Naive thymus-derived CD8-positive, alpha-beta T cell (primary cell): ENCODE measurements at regions not wholly inside any gene's neighbourhood (a gene's known extent, or its start where the extent isn't known, plus 50 kb on each side); places are given as distances from the start of the nearest gene placed in this dataset.

Experiments
- ATAC-seq, 2 donors: fragments of 150-1000 bp; cut with Tn5 transposase in 1 of 2; sonication (Bioruptor Pico), chemical (Tn5 transposase) in 1 of 2; 1 replicate in 1 of 2; 2 replicates in 1 of 2; pipeline ENCODE4 v1.10.0; 2021; ENCODE audit warnings: mild to moderate bottlenecking in 2 of 2, moderate library complexity in 2 of 2
- POLR2A ChIA-PET: fragments of 350-600 bp; sonication (Branson Sonifier 250); formaldehyde crosslinking; loops from one replicate; lab custom pipeline; 2021; ENCODE audit warnings: antibody characterized with exemption; lab: Charles Lee
- DNase-seq, 10 donors: peaks; one replicate each; pipeline versions ENCODE4 v3.0.0 to v3.0.0-alpha.2; 2020 to 2022
- H3K27ac Mint-ChIP-seq, 10 donors: one replicate each; pipeline ENCODE4 v1.8.0; 2020 to 2022; ENCODE audit warnings: mild to moderate bottlenecking in 10 of 10, mixed read lengths in 10 of 10, moderate library complexity in 4 of 10, inconsistent platforms in 1 of 10
- H3K27me3 Mint-ChIP-seq, 5 donors: one replicate each; pipeline ENCODE4 v1.8.0; 2021 to 2022; ENCODE audit warnings: mixed read lengths in 5 of 5
- H3K36me3 Mint-ChIP-seq, 3 donors: one replicate each; pipeline ENCODE4 v1.8.0; 2020 to 2022; ENCODE audit warnings: mixed read lengths in 3 of 3, mild to moderate bottlenecking in 2 of 3, inconsistent platforms in 1 of 3
- H3K4me1 Mint-ChIP-seq, 4 donors: one replicate each; pipeline ENCODE4 v1.8.0; 2021 to 2022; ENCODE audit warnings: mixed read lengths in 4 of 4
- H3K4me3 Mint-ChIP-seq, 10 donors: one replicate each; pipeline ENCODE4 v1.8.0; 2020 to 2022; ENCODE audit warnings: mild to moderate bottlenecking in 10 of 10, mixed read lengths in 10 of 10, moderate library complexity in 6 of 10, inconsistent platforms in 1 of 10
- H3K9me3 Mint-ChIP-seq, 9 donors: one replicate each; pipeline ENCODE4 v1.8.0; 2020 to 2022; ENCODE audit warnings: mixed read lengths in 9 of 9, mild to moderate bottlenecking in 3 of 9, inconsistent platforms in 1 of 9, moderate library complexity in 1 of 9

DNA sequence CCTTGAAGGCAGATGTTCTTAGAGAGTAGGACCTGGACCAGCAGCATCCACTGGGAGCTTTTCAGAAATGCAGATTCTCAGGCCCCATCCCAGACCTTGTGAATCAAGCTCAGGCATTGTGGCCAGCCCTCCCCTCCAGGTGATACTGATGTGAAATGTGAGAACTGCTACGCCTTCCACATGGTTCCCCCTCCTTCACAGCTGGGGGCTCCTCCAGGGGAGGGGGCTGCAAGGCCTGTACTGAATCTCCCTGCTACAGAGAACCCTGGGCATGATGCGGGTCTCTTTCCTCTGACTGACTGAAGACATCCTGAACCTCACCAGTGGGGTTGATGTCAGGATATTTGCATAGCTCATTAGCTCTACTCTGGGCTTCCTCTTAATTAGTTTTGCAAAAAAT is 141.8 kb upstream of the CSF3R start:
- H3K9me3 Mint-ChIP-seq, result no peaks in the 10 kb centered on the region
- peaks cover 2 to 11% (median 7%) of the 10 kb centered on the region in 4 donors for H3K4me1 Mint-ChIP-seq
- no peak for DNase-seq
- H3K27me3 Mint-ChIP-seq, result peaks cover 7 to 30% (median 21%) of the 10 kb centered on the region in 5 donors
- no peak overlapping the region for H3K4me3 Mint-ChIP-seq
- H3K27ac Mint-ChIP-seq, result no peak overlapping the region
- POLR2A ChIA-PET, result no interaction called here
- H3K36me3 Mint-ChIP-seq, result no peaks in the 10 kb centered on the region
- no peak for ATAC-seq

DNA sequence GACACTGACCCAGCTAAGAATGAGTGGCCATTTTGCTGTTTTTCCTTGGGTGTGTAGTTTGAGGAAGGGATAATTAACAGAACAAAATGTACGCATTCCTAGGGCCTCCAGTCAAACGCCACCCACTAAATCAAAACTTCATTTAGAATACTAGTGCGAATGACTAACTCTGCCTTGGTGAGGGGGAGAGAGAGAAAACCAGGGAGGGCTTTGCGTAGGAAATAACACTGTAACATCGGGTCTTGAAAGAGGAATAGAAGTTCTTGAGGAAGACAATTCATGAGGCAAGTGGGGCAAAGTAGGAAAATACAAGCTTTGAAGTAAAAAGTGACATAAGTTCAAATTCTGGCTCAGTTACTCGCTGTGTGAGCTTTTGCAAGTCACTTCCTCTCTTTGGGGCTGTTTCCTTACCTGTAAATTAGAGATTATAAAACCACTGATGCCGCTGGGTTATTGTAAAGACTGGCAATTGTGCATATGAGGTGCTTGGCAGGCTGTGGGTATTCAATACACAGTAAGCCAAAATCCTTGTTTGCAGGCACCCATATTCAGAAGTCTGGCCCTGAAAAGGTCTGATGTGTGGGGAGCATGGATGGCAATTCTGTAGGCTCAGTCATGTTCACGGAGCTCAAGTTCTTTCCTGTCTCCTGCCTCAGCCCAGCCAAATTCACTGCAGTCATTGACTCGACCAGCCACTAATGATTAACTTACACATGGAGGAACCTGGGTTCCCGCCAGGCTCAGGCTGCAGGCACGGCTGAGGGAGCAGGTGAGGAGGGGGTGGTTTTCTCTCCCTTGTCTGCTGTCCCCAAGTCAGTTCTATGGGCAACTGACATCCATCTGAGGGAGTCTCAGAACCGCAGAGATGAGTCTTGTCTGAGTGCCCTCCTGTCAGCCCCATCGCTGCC is 140.3 kb upstream of the CSF3R start:
- POLR2A ChIA-PET, result no interaction called here
- H3K27ac Mint-ChIP-seq, result peak overlapping the region in 1 of 10 donors; percentile 14
- no peaks in the 10 kb centered on the region for H3K36me3 Mint-ChIP-seq
- ATAC-seq (no peak), DNase-seq (no peak)
- peaks cover 7 to 30% (median 18%) of the 10 kb centered on the region in 5 donors for H3K27me3 Mint-ChIP-seq
- peaks cover 2 to 11% (median 7%) of the 10 kb centered on the region in 4 donors for H3K4me1 Mint-ChIP-seq
- H3K9me3 Mint-ChIP-seq, result no peaks in the 10 kb centered on the region
- no peak overlapping the region for H3K4me3 Mint-ChIP-seq

DNA sequence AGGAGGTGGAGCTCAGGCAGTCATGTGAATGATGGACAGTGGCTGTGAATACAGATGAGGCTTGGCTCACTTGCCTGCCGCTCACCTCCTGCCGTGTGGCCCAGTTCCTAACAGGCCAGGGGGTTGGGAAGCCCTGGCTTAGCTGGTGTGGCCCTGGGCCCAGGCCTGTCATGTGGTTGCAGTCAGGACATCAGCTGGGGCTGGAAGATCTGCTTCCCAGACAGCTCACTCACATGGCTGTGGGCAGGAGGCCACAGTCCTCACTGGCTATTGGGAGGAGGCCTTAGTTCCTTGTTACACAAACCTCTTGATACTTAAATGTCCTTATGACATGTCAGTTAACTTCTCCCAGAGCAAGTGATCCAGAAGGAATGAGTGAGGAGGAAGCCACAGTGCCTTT is 138.8 kb upstream of the CSF3R start:
- no peak overlapping the region for H3K27ac Mint-ChIP-seq
- no peaks in the 10 kb centered on the region for H3K9me3 Mint-ChIP-seq
- POLR2A ChIA-PET, result no interaction called here
- ATAC-seq (no peak), DNase-seq (no peak)
- H3K4me3 Mint-ChIP-seq, result no peak overlapping the region
- H3K4me1 Mint-ChIP-seq, result peaks cover 2 to 11% (median 7%) of the 10 kb centered on the region in 4 donors
- H3K27me3 Mint-ChIP-seq, result peaks cover 7 to 25% (median 10%) of the 10 kb centered on the region in 5 donors
- no peaks in the 10 kb centered on the region for H3K36me3 Mint-ChIP-seq

DNA sequence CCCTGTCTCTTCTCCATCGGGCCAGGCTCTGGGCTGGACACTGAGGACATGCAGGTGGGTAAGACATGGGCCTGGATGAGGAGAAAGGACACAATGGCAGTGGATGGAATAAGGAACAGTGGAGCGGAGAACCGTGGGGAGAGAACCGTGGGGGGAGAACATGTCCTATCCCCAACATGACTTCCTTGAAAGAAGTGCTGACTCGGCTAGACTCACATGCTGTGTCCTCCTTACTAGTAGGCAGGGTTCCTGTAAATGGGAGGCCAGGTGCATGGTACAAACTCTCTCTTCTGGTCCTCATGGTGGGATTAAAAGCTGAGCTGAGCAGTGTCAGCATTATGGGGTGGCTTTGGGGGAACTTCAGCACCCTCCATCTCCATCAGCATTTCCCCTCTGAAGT is 137.4 kb upstream of the CSF3R start:
- no peaks in the 10 kb centered on the region for H3K36me3 Mint-ChIP-seq
- H3K4me3 Mint-ChIP-seq, result no peak overlapping the region
- peak overlapping the region in 1 of 10 donors; percentile 37 for H3K27ac Mint-ChIP-seq
- ATAC-seq (no peak), DNase-seq (no peak)
- H3K9me3 Mint-ChIP-seq, result no peaks in the 10 kb centered on the region
- POLR2A ChIA-PET, result no interaction called here
- peaks cover 2 to 11% (median 7%) of the 10 kb centered on the region in 4 donors for H3K4me1 Mint-ChIP-seq
- H3K27me3 Mint-ChIP-seq, result peaks cover 3 to 11% (median 6%) of the 10 kb centered on the region in 5 donors

DNA sequence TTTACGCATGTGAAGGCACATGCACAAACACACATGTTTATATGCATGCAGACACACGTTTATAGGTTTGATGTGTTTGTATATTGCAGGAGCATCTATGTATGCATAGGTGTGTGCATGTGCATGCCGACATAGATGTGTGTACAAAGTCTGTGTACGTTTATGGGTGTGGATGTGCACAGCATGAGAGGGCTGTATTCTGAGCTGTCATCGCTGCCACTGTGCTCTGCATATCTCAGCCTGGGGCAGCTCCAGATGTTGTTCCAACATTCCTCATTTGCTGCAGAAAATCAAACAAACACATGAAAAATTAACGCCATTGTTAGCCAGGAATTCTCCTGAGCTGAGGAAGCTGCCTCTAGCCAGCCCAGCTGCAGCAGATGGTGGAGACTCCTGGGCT is 132.3 kb upstream of the CSF3R start:
- no peak overlapping the region for H3K27ac Mint-ChIP-seq
- no peaks in the 10 kb centered on the region for H3K36me3 Mint-ChIP-seq
- H3K4me1 Mint-ChIP-seq, result no peaks in the 10 kb centered on the region
- ATAC-seq (no peak), DNase-seq (no peak)
- H3K27me3 Mint-ChIP-seq, result peaks cover 0 to 4% (median 0%) of the 10 kb centered on the region in 5 donors
- no peak overlapping the region for H3K4me3 Mint-ChIP-seq
- POLR2A ChIA-PET, result no interaction called here
- H3K9me3 Mint-ChIP-seq, result no peaks in the 10 kb centered on the region

DNA sequence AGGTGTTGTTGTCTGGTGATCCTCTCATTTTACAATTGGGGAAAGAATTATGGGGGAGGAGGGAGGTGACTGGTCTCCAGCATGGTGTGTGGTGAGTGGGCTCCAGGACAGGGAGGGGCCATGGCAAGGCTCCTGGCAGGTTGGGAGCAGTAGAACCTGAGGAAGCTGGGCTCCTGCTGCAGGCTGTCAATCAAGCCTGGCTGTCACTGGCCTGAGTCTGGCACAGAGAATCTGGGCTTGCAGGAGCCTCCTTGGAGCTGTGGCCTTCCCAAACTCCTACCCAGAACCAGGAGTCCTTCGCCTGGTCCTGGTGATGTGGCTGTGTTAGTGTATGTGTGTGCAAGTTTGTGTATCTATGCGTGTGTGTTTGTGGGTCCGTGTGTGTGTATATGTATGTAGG is 131.9 kb upstream of the CSF3R start:
- POLR2A ChIA-PET, result no interaction called here
- Mint-ChIP-seq H3K4me1 (no peaks in the 10 kb centered on the region), H3K27me3 (peaks cover 0 to 4% (median 0%) of the 10 kb centered on the region in 5 donors), H3K9me3 (no peaks in the 10 kb centered on the region), H3K4me3 (no peak overlapping the region), H3K27ac (no peak overlapping the region), H3K36me3 (no peaks in the 10 kb centered on the region)
- no peak for DNase-seq
- ATAC-seq, result no peak

DNA sequence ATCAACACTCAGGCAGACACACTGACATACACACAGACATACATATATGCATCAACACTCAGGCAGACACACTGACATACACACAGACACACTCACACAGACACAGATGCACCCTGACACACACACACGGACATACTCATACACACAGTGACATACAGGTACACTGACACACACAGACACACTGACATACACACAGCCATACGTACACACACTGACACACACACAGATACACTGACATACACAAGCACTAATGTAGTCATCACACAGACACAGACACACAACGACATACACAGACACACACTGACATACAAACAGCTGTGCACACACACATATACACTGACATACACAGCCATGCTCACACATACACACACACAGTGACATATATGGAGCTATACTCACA is 131.0 kb upstream of the CSF3R start:
- Mint-ChIP-seq H3K36me3 (no peaks in the 10 kb centered on the region), H3K4me3 (no peak overlapping the region), H3K27me3 (peaks cover 0 to 10% (median 4%) of the 10 kb centered on the region in 5 donors), H3K9me3 (no peaks in the 10 kb centered on the region), H3K27ac (no peak overlapping the region), H3K4me1 (no peaks in the 10 kb centered on the region)
- ATAC-seq (no peak), DNase-seq (no peak)
- POLR2A ChIA-PET, result no interaction called here

DNA sequence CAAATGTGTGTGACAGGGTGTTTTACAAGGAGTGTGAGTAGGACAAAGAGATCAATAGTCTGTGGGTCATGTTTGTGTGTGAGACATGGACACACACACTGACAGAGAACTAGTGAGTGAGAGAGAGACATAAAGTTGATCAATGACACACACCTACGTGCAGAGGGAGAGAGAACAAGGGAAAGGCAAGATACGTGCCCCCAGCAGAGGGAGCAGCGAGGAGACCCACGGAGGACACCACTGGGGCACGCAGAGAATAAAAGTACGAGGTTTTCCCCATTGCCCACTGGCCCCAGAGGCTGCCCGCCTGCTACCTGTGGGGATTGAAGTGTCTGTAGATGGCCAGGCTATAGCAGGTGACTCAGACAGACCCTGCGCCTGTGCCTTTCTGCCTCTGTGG is 130.2 kb upstream of the CSF3R start:
- POLR2A ChIA-PET, result no interaction called here

DNA sequence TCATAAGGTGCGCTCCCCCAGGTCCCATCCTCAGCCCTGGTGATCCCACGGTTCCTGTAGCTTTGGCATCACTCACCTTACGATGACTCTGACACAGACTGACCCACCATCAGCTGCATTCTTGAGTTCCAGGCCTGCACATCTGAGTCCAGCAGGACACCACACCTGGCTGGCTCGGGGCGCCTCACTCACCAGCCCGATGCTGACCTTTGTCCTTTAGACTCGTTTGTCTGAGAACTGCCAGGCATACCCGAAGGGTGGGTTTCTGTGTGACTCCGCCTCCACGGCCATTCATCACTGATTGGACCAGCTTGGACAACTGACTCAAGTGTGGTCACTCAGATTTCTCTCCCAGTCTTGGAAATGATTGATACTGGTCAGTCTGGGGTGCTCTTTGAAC is 129.4 kb upstream of the CSF3R start:
- H3K27ac Mint-ChIP-seq, result no peak overlapping the region
- no peak for ATAC-seq
- no peaks in the 10 kb centered on the region for H3K36me3 Mint-ChIP-seq
- no peaks in the 10 kb centered on the region for H3K9me3 Mint-ChIP-seq
- POLR2A ChIA-PET, result no interaction called here
- peaks cover 0 to 10% (median 4%) of the 10 kb centered on the region in 5 donors for H3K27me3 Mint-ChIP-seq
- no peak overlapping the region for H3K4me3 Mint-ChIP-seq
- H3K4me1 Mint-ChIP-seq, result peaks cover 0 to under 1% (median 0%) of the 10 kb centered on the region in 4 donors
- DNase-seq, result no peak

More for the DNA sequence above, 130.2 kb upstream of the CSF3R start:
- ATAC-seq, result no peak
- H3K4me3 Mint-ChIP-seq, result no peak overlapping the region
- H3K36me3 Mint-ChIP-seq, result no peaks in the 10 kb centered on the region
- H3K27ac Mint-ChIP-seq, result no peak overlapping the region
- H3K27me3 Mint-ChIP-seq, result peaks cover 0 to 10% (median 4%) of the 10 kb centered on the region in 5 donors
- H3K4me1 Mint-ChIP-seq, result no peaks in the 10 kb centered on the region
- DNase-seq, result no peak
- H3K9me3 Mint-ChIP-seq, result no peaks in the 10 kb centered on the region

DNA sequence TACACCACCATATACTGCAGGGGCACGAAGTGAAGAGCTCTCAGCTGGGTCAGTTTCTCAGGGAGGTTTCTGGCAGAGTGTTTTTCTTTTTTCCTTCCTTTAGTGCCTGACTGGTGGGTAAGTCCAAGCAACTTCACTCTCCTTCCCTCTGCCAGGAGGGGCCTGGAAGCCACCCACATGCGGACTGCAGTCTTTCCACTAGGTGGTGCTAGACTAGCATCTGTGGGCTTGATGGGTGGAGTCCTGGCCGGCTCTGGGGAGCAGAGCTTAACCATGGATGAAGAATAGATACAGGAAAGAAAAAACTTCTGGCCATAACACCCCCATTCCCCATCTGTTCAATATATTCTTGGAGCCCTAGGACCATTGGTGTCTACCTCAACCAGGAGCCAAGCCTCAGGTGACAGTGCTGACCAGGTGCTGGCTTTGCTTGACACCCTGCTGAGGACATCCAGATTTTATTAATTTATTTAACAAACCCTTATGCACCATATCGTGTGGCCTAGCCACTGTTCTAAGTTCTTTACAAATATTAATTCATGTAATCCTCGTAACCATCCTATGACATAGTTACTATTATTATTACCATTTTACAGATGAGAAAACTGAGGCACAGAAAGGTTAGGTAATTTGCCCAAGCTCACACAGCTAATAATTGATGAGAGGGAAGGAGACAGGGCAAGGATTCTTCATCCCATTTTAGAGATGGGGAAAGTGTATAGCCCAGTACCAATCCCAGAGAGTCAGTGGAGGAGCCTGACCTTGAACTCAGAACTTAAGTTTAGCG is 126.7 kb upstream of the CSF3R start:
- Mint-ChIP-seq H3K27ac (no peak overlapping the region), H3K27me3 (peaks cover 0 to 18% (median 6%) of the 10 kb centered on the region in 5 donors), H3K9me3 (no peaks in the 10 kb centered on the region), H3K4me1 (peaks cover 0 to 9% (median 3%) of the 10 kb centered on the region in 4 donors), H3K36me3 (no peaks in the 10 kb centered on the region), H3K4me3 (no peak overlapping the region)
- peak in 2 of 10 donors; percentile 5 to 8 for DNase-seq
- POLR2A ChIA-PET, result no interaction called here
- ATAC-seq, result no peak

DNA sequence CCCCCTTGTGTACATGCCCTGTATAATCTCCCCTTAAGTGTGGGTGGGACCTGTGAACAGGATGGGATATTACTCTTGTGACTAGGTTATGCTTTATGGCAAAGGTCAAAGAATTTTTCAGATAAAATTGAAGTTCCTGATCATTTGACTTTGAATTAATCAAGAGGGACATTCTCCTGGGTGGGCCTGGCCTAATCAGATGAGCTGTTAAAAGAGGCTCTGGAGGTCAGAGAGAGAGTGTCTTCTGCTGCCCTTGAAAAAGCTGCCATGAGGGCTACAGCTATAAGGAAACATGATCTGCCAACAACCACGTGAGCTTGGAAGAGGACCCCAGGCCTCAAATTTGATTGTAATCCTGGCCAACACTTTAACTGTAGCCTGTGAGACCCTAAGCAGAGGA is 125.6 kb upstream of the CSF3R start:
- Mint-ChIP-seq H3K9me3 (no peaks in the 10 kb centered on the region), H3K4me1 (peaks cover 0 to 9% (median 3%) of the 10 kb centered on the region in 4 donors), H3K4me3 (no peak overlapping the region), H3K27me3 (peaks cover 2 to 19% (median 6%) of the 10 kb centered on the region in 5 donors), H3K27ac (no peak overlapping the region), H3K36me3 (no peaks in the 10 kb centered on the region)
- ATAC-seq, result no peak
- DNase-seq, result no peak
- POLR2A ChIA-PET, result no interaction called here

DNA sequence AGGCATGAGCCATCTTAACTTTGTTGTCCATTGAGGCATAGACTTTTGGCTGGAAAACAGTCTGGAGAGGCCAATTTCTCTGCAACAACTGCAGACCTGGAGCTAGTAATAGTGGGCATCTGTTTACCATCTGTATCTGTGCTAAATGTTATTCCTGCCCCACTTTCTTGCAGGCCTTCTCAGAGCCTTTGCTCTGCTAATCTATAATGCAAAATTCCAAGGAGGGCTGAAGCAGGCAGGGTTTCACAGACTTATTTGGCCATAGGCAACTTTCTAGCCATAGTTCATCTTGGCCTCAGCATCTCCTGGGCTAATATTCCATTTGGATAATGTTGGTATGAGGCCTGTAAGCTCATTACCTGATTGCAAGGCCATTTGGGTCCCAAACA is 124.5 kb upstream of the CSF3R start:
- Mint-ChIP-seq H3K27ac (no peak overlapping the region), H3K9me3 (no peaks in the 10 kb centered on the region)

More for the DNA sequence above, 124.5 kb upstream of the CSF3R start:
- ATAC-seq (no peak), DNase-seq (no peak)
- Mint-ChIP-seq H3K36me3 (no peaks in the 10 kb centered on the region), H3K4me1 (peaks cover 0 to 9% (median 3%) of the 10 kb centered on the region in 4 donors), H3K27me3 (peaks cover 6 to 25% (median 12%) of the 10 kb centered on the region in 5 donors), H3K4me3 (peak overlapping the region in 1 of 10 donors; percentile 54)
- POLR2A ChIA-PET, result no interaction called here
